GM18508 (cell line): ENCODE measurements at regions not wholly inside any gene's neighbourhood (a gene's known extent, or its start where the extent isn't known, plus 50 kb on each side); places are given as distances from the start of the nearest gene placed in this dataset.
"Not testable (repeated sequence)": the region's sequence is repeated elsewhere in the genome, so short reads cannot be mapped to it uniquely, and the experiment has no call there.

Experiments used
- ATAC-seq: cut with Tn5 transposase; IDR thresholded peaks from one replicate; pipeline ENCODE4 v1.9.1; 2021; ENCODE audit warnings: moderate number of reproducible peaks; ENCODE audit not compliant: insufficient read depth, unreplicated experiment

DNA sequence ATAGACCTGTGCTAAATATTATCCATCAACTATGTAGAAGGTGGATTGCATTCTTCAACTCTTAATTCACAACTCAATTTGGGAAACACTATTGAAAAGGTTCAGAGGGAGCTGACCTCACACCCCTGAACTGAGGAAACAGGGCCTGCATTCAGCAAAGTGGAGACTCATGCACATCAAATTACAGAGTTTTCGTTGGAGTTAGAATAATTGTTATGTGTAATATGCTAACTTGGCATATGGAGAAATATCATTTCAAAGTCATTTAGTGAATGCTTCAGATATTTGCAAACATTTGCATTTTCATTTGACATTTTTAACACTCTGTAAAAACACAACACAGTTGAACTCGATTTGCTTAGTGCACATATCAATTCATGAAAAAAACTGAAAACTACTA is 1102.8 kb upstream of the INTU start:
- no peak for ATAC-seq

DNA sequence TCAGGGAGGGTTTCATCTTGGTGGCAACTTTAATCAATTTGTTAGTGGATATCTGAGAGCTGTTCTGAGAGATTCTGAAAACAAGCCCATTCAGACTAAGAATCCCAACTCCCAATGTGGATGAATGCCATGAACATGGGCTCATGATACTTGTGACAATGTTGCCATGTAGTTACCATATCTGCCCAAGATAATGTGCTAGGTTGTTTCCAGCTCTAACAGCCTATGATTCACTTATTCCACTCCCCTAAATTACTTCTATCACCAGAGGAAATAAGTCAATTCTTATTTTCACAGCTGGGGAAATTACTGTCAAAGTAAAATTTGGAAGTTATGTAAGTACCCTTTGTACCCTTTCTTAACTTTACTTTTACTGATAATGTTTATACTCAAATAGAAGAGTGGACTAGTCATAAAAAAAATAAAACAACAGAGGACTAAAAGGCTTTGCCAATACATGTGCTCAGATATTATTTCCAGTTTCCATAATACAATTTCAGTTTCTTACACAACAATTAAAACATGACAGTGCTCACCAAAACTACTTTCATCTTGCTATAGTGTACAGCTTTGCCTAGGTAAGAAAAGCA is 1101.7 kb upstream of the INTU start:
- ATAC-seq, result no peak

DNA sequence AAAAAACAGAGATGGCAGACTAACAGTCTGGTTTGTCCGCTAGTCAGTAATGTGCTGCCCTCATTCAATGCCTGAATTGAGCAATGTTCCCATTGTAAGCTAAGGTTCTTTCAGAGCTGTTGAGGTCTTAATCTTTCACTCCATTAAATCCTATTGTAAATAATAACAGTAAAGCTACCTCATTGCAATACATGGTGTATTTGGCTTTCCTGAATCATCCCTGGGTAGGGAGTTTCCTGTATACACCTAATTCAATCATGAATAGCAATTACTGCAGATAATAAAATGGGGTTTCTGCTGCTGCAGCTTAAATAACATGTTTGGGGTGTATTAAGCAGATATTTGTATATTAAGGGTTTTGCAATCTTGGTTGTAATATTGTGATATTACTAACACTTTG is 1100.2 kb upstream of the INTU start:
- no peak for ATAC-seq

DNA sequence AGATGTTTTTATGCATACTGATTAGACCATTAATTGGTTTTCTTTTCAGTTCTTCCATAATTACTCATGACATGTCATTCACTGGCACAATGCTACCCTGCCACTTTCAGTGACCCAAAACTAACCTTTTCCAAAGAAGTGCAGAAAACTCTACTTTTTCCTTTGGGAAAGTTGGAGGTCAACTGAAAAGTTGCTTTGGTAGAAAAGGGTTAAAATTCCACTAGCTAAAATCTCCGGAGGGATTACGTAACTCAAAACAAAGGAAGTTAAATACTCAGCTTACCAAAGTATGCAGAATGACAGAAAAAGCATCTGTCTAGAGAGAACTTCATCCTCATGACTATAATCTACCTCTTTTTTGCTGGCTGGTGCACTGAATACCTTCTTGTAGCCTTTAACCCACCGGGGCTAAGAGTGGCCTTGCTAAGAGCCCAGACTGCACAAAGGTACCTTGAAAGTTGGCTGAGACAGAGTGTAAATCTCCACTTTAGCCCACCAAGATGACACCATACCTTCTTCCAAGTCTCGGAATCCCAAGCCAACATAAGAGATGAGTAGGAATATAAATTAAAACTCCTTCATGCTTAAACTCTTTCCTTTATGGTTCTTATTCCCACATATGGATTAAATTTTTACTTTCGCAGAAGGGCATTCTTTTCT is 1099.5 kb upstream of the INTU start:
- no peak for ATAC-seq

DNA sequence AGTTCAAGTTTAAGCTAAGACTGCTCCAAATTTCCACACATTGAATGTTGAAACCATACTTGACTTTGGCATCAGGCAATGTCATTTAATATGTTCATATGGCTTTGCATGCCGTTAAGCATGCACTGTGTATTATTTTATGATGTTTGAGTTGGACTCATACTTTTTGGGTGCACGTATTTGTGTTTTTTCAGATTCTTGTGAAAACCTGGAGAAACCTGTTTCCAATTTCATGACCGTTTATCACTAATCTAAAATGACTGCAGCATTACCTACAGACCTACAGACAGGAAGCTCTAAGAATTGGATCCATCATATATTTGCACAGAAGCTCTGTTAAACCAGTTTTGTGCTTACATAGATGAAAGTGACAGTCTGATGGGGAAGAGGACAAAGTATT is 1093.0 kb upstream of the INTU start:
- ATAC-seq, result no peak

DNA sequence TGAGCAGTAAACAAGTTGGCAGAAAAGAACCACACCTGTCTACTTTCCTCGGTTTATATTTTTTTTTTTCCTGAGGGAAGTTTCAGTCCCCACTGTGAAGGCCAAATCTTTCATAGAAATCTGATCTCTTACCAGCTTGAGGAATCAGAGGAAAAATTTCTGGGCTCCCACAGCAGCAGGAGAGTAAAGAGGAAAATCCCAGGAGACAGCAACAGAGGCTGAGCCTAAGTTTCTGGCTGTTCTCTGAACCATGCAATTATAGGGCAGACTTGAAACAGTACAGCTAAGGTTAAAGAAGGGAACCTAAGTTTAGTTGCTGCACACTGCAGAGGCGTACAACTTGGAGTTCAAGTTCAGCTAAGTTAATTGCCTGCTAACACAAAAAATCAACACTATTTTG is 1090.9 kb upstream of the INTU start:
- ATAC-seq, result no peak

DNA sequence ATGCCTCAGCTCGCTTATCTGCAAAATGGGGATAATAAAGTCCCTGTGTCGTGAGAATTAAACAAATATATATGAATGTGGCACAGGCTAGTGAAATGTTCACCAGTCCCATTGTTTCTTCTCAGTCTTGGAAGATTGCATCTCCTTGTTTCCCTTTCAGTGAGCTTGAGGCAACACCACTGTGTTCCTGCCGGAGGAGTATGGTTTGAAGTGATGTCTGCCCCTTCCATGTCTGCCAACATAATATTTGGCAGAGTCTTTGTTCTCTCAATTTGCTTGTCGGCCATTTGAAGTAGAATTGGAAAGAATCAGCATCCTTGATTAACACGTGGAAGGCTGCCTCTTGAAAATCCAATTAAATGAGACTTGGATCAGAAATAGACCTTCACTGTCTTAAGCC is 1088.5 kb upstream of the INTU start:
- no peak for ATAC-seq

DNA sequence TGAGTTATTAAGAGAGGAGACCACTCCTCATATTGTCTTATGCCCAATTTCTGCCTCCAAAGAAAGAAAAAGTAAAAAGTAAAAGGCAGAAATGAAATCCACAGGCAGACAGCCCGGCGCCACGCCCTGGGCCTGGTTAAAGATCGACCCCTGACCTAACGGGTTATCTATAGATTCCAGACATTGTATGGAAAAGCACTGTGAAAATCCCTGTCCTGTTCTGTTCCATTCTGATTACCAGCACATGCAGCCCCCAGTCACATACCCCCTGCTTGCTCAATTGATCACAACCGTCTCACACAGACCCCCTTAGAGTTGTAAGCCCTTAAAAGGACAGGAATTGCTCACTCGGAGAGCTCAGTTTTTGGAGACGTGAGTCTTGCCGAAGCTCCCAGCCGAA is 1086.6 kb upstream of the INTU start:
- not testable (repeated sequence) for ATAC-seq

DNA sequence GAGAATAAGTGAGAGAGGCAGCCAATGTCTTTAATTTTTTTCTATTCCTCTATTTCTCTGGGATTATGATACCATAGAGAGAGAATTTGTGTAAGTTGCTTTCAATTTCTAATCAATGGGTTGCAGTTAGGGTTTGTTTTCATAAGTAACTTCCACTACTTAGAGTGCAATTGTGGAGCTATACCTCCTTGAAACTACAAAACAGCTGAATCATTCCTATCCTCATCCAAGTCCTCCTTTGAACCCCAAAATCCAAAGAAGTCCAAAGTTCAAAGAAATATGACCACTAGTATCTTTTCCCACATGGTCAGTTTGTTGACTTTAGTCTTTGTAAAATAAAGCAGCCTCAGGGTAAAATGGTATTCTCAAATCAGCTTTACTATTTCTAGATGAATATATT is 1085.4 kb upstream of the INTU start:
- no peak for ATAC-seq

DNA sequence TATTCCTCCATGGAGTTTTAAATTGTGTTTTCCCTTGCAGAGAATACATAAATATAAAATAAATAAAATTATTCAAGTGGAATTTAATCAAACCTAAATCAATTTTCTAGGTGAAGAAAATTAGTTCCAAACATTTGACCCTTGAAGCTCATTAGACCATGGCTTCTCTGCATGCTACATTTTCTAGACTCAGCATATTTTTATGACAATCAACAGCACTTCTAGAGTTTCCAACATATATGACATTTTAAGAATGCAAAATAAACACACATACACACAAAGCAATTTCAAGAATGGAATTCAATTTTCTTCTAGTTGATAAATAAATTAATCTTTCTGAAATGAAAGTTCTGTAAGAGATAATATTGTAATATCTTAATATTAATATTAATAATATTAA is 1083.9 kb upstream of the INTU start:
- no peak for ATAC-seq

DNA sequence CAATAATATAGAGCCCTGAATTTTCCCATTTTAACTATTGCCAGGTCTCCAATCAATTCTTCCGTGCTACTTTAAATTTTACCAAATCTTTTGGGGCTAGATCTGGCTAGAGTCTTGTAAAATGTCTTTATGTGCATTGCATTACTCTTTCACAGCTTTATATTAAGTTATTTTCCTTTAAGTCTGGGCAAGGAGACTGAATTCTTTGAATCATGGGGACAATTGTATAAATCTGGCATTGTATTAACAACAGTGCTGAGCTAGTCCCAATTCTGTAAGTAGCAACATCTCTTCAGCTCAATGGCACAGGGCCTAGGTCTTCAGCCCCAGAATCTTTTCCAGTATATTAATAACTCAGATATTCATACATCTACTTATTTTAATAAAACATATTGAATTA is 1080.4 kb upstream of the INTU start:
- no peak for ATAC-seq

DNA sequence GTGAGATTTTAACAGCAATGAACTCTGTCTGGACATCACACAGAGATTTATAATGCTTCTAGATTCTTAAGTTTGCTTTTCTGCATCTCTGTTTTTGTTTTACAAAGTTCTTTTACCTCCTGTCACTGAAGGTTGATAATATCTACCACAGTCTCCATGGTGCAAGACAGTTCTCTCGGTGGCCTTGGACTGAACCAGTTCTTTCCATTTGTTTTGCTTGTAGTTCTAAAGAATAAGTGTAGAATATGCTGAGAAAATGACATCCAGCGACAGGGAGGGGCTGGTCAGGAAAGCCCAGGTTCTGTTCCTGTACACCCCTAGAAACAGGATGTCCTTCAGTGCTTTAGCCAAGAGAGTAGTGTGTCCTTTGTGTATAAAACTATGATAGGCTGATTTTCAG is 1079.5 kb upstream of the INTU start:
- ATAC-seq, result no peak

DNA sequence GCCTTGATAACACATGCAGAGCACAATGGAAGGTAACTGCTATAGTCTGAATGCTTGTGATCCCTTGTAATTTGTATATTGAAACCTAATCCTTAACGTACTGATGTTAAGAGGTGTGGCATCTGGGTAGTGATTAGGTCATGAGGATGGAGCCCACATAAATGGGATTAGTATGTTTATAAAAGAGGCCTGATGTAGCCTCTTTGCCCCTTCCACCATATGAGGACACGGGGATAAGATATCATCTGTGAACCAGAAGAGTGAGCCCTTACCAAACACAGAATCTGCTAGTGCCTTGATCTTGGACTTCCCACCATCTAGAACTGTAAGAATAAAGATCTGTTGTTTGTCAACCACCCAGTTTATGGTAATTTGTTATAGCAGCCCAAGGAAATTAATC is 1074.2 kb upstream of the INTU start:
- ATAC-seq, result no peak

DNA sequence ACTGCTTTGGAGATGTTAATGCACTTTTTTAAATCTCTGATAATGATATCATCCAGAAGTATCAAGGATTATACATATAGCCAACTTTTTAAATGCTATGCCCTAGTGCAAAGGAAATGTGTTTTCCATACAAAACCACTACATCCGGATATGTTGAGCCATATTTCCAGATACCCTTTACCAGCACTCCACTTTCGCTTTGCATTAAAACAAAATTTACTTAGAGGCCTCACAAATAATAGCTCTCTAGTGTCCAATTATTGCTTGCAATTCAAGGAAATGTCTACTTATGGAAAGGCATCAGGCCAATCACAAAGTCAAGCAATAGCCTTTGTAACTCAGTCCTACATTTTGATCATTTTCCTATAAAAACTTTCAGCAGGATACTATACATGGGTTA is 1072.8 kb upstream of the INTU start:
- ATAC-seq, result no peak

DNA sequence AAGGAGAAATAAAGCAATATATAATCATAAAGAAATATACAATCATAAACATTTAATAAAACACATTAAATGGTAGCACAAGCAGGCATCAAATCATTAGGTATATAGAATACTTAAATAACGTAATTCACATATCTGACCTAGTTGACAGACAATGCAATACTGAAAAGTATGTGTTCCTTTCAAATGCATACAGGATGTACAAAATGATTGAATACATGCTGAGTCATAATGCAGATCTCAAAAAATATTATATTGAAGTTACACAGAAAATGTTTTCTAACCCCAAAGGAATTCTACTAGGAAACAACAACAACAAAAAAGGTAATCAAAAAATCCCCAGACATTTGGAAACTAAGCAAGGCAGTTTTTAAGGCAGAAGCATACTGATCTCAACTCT is 1072.0 kb upstream of the INTU start:
- no peak for ATAC-seq

DNA sequence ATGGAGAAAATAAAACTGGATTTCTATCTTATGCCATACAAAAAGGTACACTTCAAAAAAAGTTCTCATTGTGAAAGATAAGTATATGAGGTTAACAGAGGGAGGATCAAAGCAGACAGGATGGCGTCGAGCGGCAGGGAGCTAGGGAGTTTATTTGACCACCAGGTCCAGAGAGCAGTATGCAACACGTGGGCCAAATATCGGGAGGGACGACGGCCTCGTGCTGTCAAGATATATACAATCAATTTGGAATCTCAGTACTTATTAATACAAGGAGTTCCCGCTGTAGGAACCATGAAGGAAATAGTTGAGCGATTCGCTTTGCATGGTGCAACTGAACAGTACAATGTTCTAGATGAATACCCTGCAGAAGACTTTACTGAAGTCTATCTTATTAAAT is 1069.4 kb upstream of the INTU start:
- ATAC-seq, result no peak

DNA sequence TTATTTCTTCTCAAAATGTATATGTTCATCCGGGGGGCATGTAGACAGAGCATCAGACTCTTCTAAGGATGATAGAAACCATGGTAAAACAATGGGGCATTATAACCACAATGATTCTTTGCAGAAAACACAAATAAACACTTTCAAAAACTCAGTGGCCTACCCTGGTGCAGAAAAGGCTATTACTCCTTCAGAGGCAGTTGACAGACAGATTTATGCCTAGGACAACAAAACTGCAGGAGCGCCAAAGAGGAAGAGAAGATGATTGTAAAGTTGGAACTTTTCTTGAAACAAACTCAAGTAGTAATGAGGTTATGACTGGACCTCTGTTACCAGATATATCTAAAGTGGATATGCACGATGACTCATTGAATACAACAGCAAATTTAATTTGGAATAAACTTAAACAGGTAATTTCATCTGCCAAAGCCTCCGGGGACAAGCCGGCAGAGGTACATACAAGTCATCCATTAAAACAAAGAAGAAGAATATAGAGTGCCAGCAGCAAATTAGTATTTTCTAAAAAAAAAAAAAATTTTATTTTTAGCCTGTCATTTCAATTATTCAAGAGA is 1068.4 kb upstream of the INTU start:
- ATAC-seq, result no peak

DNA sequence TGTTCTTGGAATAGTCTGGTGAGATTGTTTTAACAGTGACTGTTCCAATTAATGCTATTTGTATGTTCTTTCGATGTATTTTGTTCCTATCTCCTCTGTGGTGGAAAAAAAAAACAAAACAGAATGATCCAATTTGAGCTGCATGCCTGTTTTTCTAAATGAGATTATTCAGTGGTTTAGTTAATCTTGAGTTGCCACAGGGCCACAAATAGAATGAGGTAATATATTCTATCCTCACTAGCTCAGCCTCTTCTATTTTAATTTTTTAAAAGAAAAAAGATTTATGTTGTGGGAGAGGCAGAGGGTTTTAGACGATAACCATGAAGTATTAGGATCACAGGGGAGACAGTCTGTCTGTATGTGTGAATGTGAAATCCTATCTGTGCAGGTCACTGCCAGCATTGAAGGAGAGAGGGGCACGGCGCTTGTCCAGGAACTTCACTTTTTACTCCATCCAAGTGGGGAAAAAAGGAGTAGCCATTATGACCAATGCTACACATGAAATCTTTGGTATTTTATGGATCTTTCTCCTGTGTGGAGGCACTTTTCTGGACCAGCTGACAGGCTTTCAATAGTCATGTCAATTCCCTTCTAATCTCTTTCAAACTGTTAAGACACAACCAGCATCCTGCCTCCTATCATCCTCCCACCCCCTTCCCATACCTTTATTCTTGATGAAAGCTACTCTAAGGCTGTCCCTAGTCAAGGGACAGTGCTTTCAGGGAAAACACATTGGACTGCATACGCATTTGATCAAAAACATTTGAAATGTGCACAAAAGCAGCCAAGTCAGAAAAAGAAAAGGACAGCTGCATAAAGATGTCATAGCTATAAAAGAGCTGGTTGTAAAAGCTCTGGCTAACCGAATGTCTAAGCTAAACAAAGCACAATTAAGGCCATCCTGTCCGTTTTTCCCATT is 1063.8 kb upstream of the INTU start:
- ATAC-seq, result no peak

DNA sequence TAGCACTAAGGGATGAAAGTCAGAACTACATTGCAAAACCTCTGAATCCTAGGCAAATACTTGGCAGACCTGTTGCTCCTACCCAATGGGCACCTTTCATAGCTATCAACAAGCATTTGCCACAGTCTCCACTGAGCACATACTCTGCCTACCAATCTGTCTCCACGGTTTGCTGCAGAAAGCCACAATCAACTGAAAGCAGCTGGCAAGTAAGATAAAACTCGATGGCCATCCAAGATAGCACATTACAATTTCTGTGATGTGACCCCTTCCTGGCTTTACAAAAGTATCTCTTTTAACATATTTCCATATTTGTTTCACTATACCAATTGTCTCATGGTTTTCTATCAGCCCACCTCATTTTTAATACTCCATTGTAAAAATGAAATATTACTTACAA is 1060.5 kb upstream of the INTU start:
- no peak for ATAC-seq

DNA sequence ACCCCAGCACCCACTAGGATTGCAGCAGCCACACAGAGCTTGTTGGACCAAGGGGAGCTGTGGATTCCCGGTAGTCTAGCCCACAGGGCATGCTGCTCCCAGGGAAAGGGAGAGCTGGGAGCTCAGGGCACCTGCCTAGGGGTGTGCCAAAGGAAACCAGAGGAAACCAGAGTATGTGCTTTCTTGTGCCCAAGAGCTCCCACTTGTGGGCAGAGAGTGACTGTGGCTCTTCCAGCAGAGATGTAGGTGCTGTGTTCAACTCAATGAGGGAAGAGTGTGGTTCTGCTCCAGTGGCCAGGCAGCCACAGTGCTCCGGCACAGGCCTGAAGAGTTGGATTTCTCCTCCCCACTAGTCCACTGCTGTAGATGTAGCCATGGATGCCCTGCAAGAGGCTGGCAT is 1050.0 kb upstream of the INTU start:
- ATAC-seq, result no peak

DNA sequence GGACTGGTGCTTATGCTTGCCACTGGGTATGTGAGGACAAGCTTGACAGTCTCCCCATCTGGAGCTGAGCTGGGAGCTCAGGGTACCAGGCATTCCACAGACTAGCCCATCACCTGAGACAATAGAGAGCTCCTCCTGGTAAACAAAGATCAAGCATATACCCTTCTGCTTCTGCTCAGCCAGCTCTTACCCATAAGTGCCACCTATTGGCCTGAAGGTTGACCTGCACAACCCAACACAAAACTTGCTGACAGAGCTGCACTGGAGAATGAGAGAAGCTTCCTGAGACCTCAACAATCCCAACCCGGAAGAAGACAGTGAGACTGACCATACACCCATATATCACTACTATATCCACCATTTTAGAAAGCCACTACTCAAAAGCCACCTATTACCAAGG is 1049.2 kb upstream of the INTU start:
- ATAC-seq, result no peak
